ENCODE measurements at regions not wholly inside any gene's neighbourhood (a gene's known extent, or its start where the extent isn't known, plus 50 kb on each side); places are given as distances from the start of the nearest gene placed in this dataset.
"Not testable (repeated sequence)": the region's sequence is repeated elsewhere in the genome, so short reads cannot be mapped to it uniquely, and the experiment has no call there.

- DNase-seq = no peak
These were observed 81.6 kb upstream of the FOXQ1 start for GRCh38 chr6:1230281-1230680.

- DNase-seq = no peak
These were observed 82.1 kb upstream of the FOXQ1 start for GRCh38 chr6:1229808-1230207.

GRCh38 chr6:1229301-1229700 is 82.6 kb upstream of the FOXQ1 start:
- no peak for DNase-seq

GRCh38 chr6:1228754-1229191 is 83.1 kb upstream of the FOXQ1 start:
- no peak for DNase-seq

DNA sequence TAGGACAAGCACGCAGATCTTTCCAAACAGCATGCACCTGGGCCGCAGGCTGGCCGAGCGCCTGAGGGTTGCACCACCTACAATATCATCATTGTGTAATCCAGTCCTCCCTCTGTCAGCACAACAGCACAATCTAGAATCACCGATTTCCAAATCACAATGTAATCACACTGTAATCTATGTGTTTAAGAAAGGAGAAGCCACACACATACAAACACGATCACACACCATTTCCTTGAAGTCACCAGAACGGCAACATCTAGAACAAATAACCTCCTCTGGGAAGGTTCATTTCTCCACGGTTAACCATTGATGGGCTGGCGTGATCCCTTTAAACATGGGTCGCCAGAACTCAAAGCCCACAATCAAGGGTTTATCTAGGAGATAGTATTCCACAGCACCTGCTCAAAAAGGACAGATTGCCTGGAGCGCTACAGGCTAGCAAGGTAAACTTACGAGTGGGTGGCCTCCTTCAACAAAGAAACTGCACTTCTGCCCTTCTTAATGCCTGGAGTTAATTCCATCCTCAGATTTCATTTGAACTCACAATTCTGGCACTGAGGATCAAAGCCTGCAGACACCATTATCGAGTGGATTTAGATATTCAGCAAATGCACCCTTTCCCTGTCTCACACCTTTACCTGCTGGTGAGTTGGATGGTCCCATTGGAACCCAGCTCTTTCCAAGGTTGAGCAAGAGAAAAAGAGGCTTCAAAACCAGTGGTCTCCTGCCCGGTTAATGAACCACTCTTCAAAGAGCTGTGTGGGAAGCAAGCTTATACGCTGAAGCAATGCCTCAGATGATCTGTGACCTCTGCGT is 83.8 kb upstream of the FOXQ1 start:
- no peak for DNase-seq

DNA sequence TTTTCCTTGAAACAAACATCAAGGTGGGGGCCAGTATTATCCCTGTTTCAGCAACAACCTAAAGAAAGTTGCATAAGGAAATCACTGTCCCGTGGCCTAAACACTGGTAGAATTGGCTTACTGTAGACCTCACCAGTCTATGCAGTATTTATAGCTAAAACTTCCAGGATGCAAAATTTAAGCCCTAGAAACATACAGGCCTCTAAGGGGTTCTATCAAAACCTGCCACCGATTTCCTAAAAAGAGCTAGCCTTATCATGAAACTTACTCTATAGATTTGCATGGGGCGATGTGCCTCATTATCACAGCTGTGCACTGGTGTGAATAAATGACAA is 84.3 kb upstream of the FOXQ1 start:
- no peak for DNase-seq

- no peak for DNase-seq
These were observed 85.4 kb upstream of the FOXQ1 start for GRCh38 chr6:1226277-1227099.

GRCh38 chr6:1224514-1224913 is 87.4 kb upstream of the FOXQ1 start:
- DNase-seq = no peak

- DNase-seq = no peak
These were observed 88.9 kb upstream of the FOXQ1 start for GRCh38 chr6:1222728-1223595.

GRCh38 chr6:1217396-1217795 is 94.5 kb upstream of the FOXQ1 start:
- no peak for DNase-seq

- DNase-seq = no peak
These were observed 95.4 kb upstream of the FOXQ1 start for GRCh38 chr6:1216488-1216974.

DNA sequence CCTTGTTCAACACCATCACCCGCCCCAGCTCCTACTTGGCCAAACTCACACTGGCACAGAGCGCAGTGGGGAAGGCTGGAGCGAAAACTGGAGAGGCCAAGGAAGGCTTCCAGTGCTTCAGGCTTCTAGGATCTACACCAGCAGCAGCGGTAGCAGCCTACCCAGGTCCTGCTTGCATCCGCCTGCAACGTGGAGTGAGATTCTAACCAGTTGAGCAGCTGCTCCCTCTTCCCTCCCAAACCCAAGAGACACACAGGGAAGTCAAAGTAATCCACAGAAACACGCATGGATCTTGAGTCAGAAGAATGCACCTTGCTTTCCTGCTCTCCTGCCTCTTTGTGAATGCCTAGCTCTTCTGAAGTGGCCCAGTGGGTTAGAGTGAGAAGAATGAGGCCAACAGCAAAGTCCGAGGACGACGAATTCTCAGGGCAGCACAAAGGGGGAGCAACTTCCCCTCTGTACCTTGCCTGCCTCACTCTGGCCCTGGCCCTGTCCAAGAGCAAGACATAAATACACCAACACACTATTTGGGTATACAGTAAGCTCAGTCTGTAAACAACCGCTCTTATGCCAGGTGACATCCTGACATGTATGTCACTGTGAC is 95.9 kb upstream of the FOXQ1 start:
- no peak for DNase-seq

- no peak for DNase-seq
These were observed 96.9 kb upstream of the FOXQ1 start for GRCh38 chr6:1215023-1215422.

- no peak for DNase-seq
These were observed 99.0 kb upstream of the FOXQ1 start for GRCh38 chr6:1212919-1213318.

DNA sequence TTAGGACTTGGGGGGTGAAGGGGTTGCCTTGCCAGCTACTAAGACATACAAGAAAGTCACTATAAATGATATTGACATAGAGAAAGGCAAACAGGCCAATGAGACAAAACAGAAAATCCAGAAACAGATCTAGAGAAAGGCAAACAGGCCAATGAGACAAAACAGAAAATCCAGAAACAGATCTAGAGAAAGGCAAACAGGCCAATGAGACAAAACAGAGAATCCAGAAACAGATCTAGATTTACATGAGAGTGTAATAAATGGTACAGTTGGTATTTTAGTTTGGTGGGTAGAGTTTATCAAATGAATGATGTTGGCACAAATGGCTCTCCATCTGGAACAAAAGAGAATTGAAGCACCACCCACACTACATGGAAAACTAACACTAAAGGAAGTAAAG is 99.8 kb upstream of the FOXQ1 start:
- not testable (repeated sequence) for DNase-seq

- not testable (repeated sequence) for DNase-seq
These were observed 101.3 kb upstream of the FOXQ1 start for GRCh38 chr6:1210631-1211030.

- no peak for DNase-seq
These were observed 103.0 kb upstream of the FOXQ1 start for GRCh38 chr6:1208876-1209275.

- no peak for DNase-seq
These were observed 108.4 kb upstream of the FOXQ1 start for GRCh38 chr6:1203546-1203945.

GRCh38 chr6:1202201-1202600 is 109.7 kb upstream of the FOXQ1 start:
- DNase-seq = no peak

DNA sequence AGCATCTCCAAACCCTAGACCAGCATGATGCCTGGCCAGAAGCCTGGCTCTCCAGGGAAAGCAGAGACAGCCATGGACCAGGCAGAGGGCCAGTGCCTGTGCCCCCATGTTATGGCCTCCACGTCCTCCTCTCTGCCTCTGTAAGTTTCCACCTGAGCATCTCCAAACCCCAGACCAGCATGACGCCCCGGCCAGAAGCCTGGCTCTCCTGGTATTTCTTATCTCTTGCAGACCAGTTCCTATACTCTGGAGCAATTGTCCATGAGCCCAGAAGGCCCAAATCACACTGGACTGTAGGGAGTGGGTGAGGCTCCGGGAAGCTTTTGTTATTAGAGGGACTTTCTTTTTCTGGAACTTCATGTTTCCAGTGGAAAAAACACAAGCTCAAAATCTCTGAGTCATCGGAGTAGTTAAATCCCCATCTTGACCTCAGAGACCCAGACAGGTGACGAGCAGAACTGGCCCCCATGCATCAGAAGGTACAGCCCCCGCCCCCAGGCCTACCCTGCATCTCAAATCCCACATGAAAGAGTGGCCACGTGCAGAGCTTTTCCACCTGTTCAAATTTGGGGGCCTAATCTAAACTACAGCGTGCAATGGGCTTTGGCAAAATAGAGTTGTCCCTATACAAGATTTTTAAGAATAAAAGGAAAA is 110.2 kb upstream of the FOXQ1 start:
- DNase-seq = no peak

GRCh38 chr6:1200409-1201101 is 111.3 kb upstream of the FOXQ1 start:
- no peak for DNase-seq

DNA sequence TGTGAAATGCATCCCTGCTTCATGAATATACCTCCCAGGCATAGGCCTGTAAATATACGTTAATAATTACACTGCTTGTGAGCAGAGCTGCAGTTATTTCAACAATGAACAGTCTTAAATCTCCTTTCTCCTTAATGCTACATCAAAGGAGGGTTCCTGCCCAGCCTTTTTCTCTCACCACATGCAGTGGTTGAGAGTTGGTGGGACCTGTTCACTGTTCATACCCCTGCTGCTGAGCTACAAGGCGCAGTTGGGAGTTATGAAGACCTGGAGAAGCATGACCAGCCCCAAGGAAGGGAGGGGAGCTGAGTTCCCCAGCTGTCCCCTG is 111.9 kb upstream of the FOXQ1 start:
- DNase-seq = no peak

Measured in activated CD4-positive, alpha-beta T cell treated with anti-CD3 and anti-CD28 coated beads, Interleukin-2, amount 50 U/mL, for 16 hours (primary cell).